GM21528 (cell line): ENCODE measurements at regions not wholly inside any gene's neighbourhood (a gene's known extent, or its start where the extent isn't known, plus 50 kb on each side); places are given as distances from the start of the nearest gene placed in this dataset.

Source experiments
- ATAC-seq: cut with Tn5 transposase; IDR thresholded peaks from one replicate; pipeline ENCODE4 v1.9.1; 2021; ENCODE audit warnings: mild to moderate bottlenecking, moderate library complexity; ENCODE audit not compliant: unreplicated experiment, low FRiP score

GRCh38 chr2:145033438-145033837, 513.5 kb upstream of the ZEB2 start:
- ATAC-seq, result no peak

- no peak for ATAC-seq
Observed at GRCh38 chr2:145032791-145033190, 512.9 kb upstream of the ZEB2 start.

GRCh38 chr2:145029873-145030272, 510.0 kb upstream of the ZEB2 start:
- no peak for ATAC-seq

- ATAC-seq, result no peak
Observed at GRCh38 chr2:145029081-145029480, 509.2 kb upstream of the ZEB2 start.

- no peak for ATAC-seq
Observed at GRCh38 chr2:145028101-145028920, 508.4 kb upstream of the ZEB2 start.

GRCh38 chr2:145026456-145027455, 506.8 kb upstream of the ZEB2 start:
- ATAC-seq, result no peak

GRCh38 chr2:145025382-145025781, 505.5 kb upstream of the ZEB2 start:
- no peak for ATAC-seq

- no peak for ATAC-seq
Observed at GRCh38 chr2:145023334-145023934, 503.5 kb upstream of the ZEB2 start.

- ATAC-seq, result no peak
Observed at GRCh38 chr2:145022666-145023333, 502.9 kb upstream of the ZEB2 start.

GRCh38 chr2:145021962-145022665, 502.2 kb upstream of the ZEB2 start:
- no peak for ATAC-seq

- ATAC-seq, result no peak
Observed at GRCh38 chr2:145020694-145021093, 500.8 kb upstream of the ZEB2 start.

GRCh38 chr2:145020139-145020538, 500.2 kb upstream of the ZEB2 start:
- no peak for ATAC-seq

- no peak for ATAC-seq
Observed at GRCh38 chr2:145018502-145018901, 498.6 kb upstream of the ZEB2 start.

GRCh38 chr2:145017149-145017548, 497.2 kb upstream of the ZEB2 start:
- no peak for ATAC-seq

- ATAC-seq, result no peak
Observed at GRCh38 chr2:145016711-145017110, 496.8 kb upstream of the ZEB2 start.

- no peak for ATAC-seq
Observed at GRCh38 chr2:145015561-145015960, 495.6 kb upstream of the ZEB2 start.

- ATAC-seq, result no peak
Observed at GRCh38 chr2:145012806-145013205, 492.9 kb upstream of the ZEB2 start.

- ATAC-seq, result no peak
Observed at GRCh38 chr2:145012214-145012670, 492.3 kb upstream of the ZEB2 start.

- ATAC-seq, result no peak
Observed at GRCh38 chr2:145010635-145011034, 490.7 kb upstream of the ZEB2 start.

- no peak for ATAC-seq
Observed at GRCh38 chr2:145007960-145008263, 488.0 kb upstream of the ZEB2 start.
